Kidney (tissue), 13 donors: ENCODE measurements at regions not wholly inside any gene's neighbourhood (a gene's known extent, or its start where the extent isn't known, plus 50 kb on each side); places are given as distances from the start of the nearest gene placed in this dataset.

Source experiments
- DNase-seq, 5 donors: peaks; one replicate each; pipeline ENCODE4 v3.0.0-alpha.2; 2013 to 2020
- FAIRE-seq: peaks from 2 replicates; lab custom pipeline; 2012; peaks lifted over from hg19 to GRCh38; lab: Jason Lieb, UNC
- H3K27ac ChIP-seq, 2 donors: one replicate each; pipeline ENCODE4 v1.7.0; 2013; ENCODE audit warnings: low read depth in 2 of 2, low read length in 2 of 2, inconsistent platforms in 1 of 2
- H3K27me3 ChIP-seq: one replicate; pipeline ENCODE4 v1.7.1; 2013; ENCODE audit warnings: low read length, inconsistent platforms; ENCODE audit not compliant: control insufficient read depth, insufficient read depth
- H3K36me3 ChIP-seq, 3 donors: one replicate each; pipeline versions ENCODE4 v1.7.0 to v1.7.1; 2013; ENCODE audit warnings: low read length in 3 of 3, control low read depth in 1 of 3, inconsistent platforms in 1 of 3; ENCODE audit not compliant: insufficient read depth in 3 of 3, control insufficient read depth in 2 of 3
- H3K4me1 ChIP-seq, 3 donors: one replicate each; pipeline versions ENCODE4 v1.7.0 to v1.7.1; 2013; ENCODE audit warnings: low read length in 3 of 3, inconsistent platforms in 1 of 3, low read depth in 1 of 3; ENCODE audit not compliant: control insufficient read depth in 2 of 3, insufficient read depth in 2 of 3
- H3K4me3 ChIP-seq, 3 donors: one replicate each; pipeline versions ENCODE4 v1.7.0 to v1.8.1; 2013; ENCODE audit warnings: low read length in 3 of 3, control low read depth in 1 of 3, inconsistent platforms in 1 of 3
- H3K9ac ChIP-seq, 3 donors: one replicate each; pipeline versions ENCODE4 v1.7.0 to v1.7.1; 2013; ENCODE audit warnings: low read length in 3 of 3, control low read depth in 1 of 3, inconsistent platforms in 1 of 3
- H3K9me3 ChIP-seq, 3 donors: one replicate each; pipeline versions ENCODE4 v1.7.0 to v1.7.1; 2013; ENCODE audit warnings: low read length in 3 of 3, control low read depth in 1 of 3, inconsistent platforms in 1 of 3; ENCODE audit not compliant: control insufficient read depth in 2 of 3, insufficient read depth in 1 of 3
- CTCF ChIP-seq: IDR thresholded peaks from 3 replicates; pipeline ENCODE4 v1.5.1; 2012; ENCODE audit warnings: mild to moderate bottlenecking, moderate library complexity, borderline replicate concordance; ENCODE audit not compliant: insufficient read depth; ENCODE audit errors: extremely low read depth
- intact Hi-C: fragments of 100-400 bp; cut with DNase I; formaldehyde crosslinking; loops from one replicate; pipeline ENCODE4 v1.11.1; 2022
- donor health status: control.
- donor health status: control.
- donor health status: control.
- donor health status: control.
- donor health status: control.
- donor health status: DM: yes; HTN: yes; CAD: no.
- donor health status: Normal renal cell carcinoma (clear cell type).

- FAIRE-seq = no peak
- H3K27ac ChIP-seq = no peak overlapping the region
Observed at GRCh38 chr16:85440744-85441143, 172.4 kb upstream of the GSE1 start.

DNA sequence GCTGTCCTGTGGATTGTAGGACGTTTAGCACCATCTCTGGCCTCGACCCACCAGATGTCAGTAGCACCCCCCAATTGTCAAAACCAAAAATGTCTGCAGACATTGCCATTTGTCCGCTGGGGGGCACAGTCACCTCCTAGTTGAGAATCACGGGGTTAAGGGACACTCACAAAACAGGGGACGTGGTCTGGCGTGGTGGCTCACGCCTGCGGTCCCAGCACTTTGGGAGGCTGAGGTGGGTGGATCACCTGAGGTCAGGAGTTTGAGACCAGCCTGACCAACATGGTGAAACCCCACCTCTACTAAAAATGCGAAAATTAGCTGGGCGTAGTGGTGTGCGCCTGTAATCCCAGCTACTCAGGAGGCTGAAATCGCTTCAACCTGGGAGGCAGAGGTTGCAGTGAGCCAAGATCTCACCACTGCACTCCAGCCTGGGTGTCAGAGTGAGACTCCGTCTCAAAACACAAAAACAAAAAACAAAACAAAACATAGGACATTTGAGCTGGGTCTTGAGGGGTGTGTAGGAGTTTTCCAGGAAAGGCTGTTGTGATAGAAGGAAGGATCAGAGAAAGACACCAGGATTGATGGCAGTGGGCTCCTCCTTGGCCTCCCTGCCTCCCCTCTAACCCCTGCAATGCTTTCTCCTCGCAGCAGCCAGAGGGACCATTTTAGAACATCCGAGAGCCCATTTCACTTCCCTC, 171.8 kb upstream of the GSE1 start:
- FAIRE-seq = no peak
- Histone ChIP-seq H3K4me3 (no peak overlapping the region), H3K9ac (no peak overlapping the region), H3K9me3 (no peaks in the 10 kb centered on the region), H3K27me3 (no peaks in the 10 kb centered on the region), H3K27ac (no peak overlapping the region), H3K36me3 (peaks cover 0 to 2% (median 0%) of the 10 kb centered on the region in 3 donors), H3K4me1 (peaks cover 0 to 7% (median 4%) of the 10 kb centered on the region in 3 donors)
- TF ChIP-seq CTCF = no peak
- no peak for DNase-seq
- intact Hi-C loops = no loop called here

More at GRCh38 chr16:85440744-85441143, 172.4 kb upstream of the GSE1 start:
- H3K4me3 ChIP-seq = no peak overlapping the region
- peaks cover 0 to 2% (median 0%) of the 10 kb centered on the region in 3 donors for H3K36me3 ChIP-seq
- H3K27me3 ChIP-seq = no peaks in the 10 kb centered on the region
- H3K9me3 ChIP-seq = no peaks in the 10 kb centered on the region
- intact Hi-C loops = no loop called here
- peaks cover 0 to 7% (median 4%) of the 10 kb centered on the region in 3 donors for H3K4me1 ChIP-seq
- TF ChIP-seq CTCF = no peak
- DNase-seq = no peak
- H3K9ac ChIP-seq = no peak overlapping the region

- intact Hi-C loops = no loop called here
Observed at GRCh38 chr16:85441890-85442670, 171.0 kb upstream of the GSE1 start.

More at GRCh38 chr16:85441890-85442670, 171.0 kb upstream of the GSE1 start:
- Histone ChIP-seq H3K27ac (no peak overlapping the region), H3K36me3 (peaks cover 0 to 2% (median 0%) of the 10 kb centered on the region in 3 donors), H3K9ac (no peak overlapping the region), H3K4me1 (peaks cover 0 to 7% (median 4%) of the 10 kb centered on the region in 3 donors), H3K27me3 (no peaks in the 10 kb centered on the region), H3K4me3 (no peak overlapping the region), H3K9me3 (no peaks in the 10 kb centered on the region)
- FAIRE-seq = no peak
- no peak for DNase-seq
- TF ChIP-seq CTCF = no peak
